HG02870 (cell line): ENCODE measurements at regions not wholly inside any gene's neighbourhood (a gene's known extent, or its start where the extent isn't known, plus 50 kb on each side); places are given as distances from the start of the nearest gene placed in this dataset.

Source experiments
- ATAC-seq: cut with Tn5 transposase; IDR thresholded peaks from one replicate; pipeline ENCODE4 v1.9.1; 2021; ENCODE audit warnings: mild to moderate bottlenecking, moderate library complexity; ENCODE audit not compliant: unreplicated experiment

GRCh38 chr17:79163071-79163470 lies 88.4 kb downstream of the ENGASE start:
- ATAC-seq = no peak

- ATAC-seq = no peak
Observed at GRCh38 chr17:79162012-79162963, 87.7 kb downstream of the ENGASE start.

GRCh38 chr17:79160980-79161636 lies 86.5 kb downstream of the ENGASE start:
- ATAC-seq = no peak

GRCh38 chr17:79159926-79160325 lies 85.3 kb downstream of the ENGASE start:
- no peak for ATAC-seq

GRCh38 chr17:79159471-79159870 lies 84.8 kb downstream of the ENGASE start:
- no peak for ATAC-seq

GRCh38 chr17:79156463-79157095 lies 82.0 kb downstream of the ENGASE start:
- ATAC-seq = no peak

GRCh38 chr17:79155701-79156100 lies 81.1 kb downstream of the ENGASE start:
- ATAC-seq = no peak

- ATAC-seq = no peak
Observed at GRCh38 chr17:79154951-79155585, 80.4 kb downstream of the ENGASE start.

GRCh38 chr17:79154446-79154845 lies 79.8 kb downstream of the ENGASE start:
- no peak for ATAC-seq

- no peak for ATAC-seq
Observed at GRCh38 chr17:79153367-79154130, 78.9 kb downstream of the ENGASE start.

- ATAC-seq = no peak
Observed at GRCh38 chr17:79152636-79153035, 78.0 kb downstream of the ENGASE start.

GRCh38 chr17:79152110-79152509 lies 77.5 kb downstream of the ENGASE start:
- ATAC-seq = no peak

GRCh38 chr17:79150799-79151198 lies 76.2 kb downstream of the ENGASE start:
- no peak for ATAC-seq

- ATAC-seq = no peak
Observed at GRCh38 chr17:79150035-79150733, 75.6 kb downstream of the ENGASE start.

GRCh38 chr17:79148584-79148983 lies 74.0 kb downstream of the ENGASE start:
- no peak for ATAC-seq

GRCh38 chr17:79147746-79148506 lies 73.3 kb downstream of the ENGASE start:
- ATAC-seq = no peak

GRCh38 chr17:79146562-79146961 lies 71.9 kb downstream of the ENGASE start:
- no peak for ATAC-seq

GRCh38 chr17:79145548-79145947 lies 70.9 kb downstream of the ENGASE start:
- ATAC-seq = no peak

- no peak for ATAC-seq
Observed at GRCh38 chr17:79144133-79144532, 69.5 kb downstream of the ENGASE start.
